Stimulated activated naive CD4-positive, alpha-beta T cell (primary cell): ENCODE measurements at regions not wholly inside any gene's neighbourhood (a gene's known extent, or its start where the extent isn't known, plus 50 kb on each side); places are given as distances from the start of the nearest gene placed in this dataset.
"Not testable (repeated sequence)": the region's sequence is repeated elsewhere in the genome, so short reads cannot be mapped to it uniquely, and the experiment has no call there.

ENCODE experiments used
- DNase-seq, 6 experiments: peaks; one replicate each; lab custom pipeline; 2025; lab: John Stamatoyannopoulos, UW

DNA sequence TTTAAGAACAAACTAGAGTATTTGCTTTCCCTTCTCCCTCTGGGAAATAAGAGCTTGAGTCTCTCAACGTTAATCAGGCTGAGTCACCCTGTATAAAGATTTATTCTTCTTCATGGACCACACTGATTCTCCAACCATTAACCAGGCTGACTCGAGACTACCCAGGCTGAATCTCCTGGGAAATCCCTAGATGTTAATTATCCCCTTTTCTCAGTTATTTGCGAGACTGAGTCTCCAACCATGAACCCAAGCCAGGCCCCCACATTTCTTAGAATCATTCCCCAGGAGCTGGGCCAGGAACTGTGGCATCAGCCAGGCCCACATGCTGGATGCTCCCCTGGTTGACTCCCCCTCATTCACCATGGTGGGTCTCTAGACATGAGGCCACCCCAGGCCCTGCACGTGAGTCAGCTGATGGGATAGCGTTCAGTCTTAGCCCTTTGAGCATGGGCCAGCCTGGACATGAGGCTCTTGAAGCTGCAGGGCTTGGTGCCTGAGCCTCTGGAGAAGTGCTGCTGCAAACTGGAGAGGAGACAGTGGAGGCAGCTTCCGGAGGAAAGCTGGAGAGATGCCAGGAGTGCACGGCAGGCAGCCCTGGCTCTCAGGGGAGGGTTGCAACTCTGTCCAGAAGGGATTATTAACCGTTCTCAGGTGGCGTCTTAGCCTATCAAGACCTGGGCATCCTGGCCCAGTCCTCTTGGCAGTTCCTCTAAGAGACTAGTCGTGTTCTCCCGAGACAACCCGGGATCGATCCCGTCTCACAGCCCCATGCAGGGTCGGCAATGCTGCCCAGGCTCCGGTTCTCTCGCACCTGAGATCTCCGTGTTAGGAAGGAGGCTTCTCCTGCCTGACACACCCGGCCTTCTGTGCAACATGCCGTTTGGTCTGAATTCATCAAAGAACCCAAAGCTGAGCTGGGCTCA, 296.6 kb downstream of the ADGRD1 start:
- DNase-seq: no peak

DNA sequence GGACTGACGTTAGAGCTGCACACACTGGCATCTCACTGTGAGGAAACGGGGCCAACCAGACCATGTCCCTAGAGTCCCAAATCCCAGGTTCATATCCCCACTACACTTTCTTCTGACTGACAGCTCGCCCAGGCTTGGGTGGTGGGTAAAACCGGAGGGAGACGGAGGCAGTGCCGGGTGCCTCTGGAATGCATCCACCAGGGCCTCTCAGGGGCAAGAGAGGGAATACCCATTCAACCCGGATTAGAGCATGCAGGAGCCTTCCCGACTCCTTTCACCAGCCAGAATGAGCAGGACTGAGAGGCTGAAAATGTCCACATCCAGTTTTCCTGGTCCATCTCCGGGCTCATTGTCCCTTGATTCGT, 297.2 kb downstream of the ADGRD1 start:
- DNase-seq: peak in 1 of 6 experiments; percentile 31

DNA sequence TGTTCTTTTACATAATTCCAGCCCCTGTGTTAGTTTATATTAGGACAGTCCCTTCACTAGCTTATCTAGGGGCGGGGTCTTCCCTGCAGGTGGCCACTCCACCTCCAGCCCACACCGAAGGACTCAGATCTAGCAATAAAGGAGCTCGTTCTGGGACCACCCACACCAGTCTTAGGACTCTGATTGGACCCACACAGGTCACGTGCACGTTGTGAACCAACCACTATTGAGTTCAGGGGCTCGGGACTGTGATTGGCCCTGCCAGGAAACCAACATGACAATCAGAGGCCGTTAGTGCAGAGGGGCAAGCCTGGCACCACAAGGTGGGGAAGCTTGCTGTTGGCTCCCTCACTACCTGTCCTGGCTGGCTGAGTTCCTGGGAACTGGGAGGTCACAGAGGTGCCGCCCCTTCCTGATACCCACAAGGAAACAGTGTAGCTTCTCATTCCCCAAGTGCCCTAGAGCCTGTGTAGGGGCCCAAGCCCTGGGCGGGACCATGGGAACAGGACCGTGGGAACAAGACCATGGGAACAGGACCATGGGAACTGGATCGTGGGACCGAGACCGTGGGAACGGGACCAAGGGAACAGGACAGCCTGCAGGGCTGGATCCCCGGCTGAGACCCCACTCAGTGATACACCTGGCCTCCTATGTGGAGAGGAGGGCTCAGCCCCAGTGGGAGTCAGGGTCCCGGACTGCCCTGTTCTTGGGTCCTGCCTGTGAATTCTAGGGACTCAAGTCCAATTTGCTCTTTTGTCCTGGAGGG, 297.8 kb downstream of the ADGRD1 start:
- DNase-seq: no peak

DNA sequence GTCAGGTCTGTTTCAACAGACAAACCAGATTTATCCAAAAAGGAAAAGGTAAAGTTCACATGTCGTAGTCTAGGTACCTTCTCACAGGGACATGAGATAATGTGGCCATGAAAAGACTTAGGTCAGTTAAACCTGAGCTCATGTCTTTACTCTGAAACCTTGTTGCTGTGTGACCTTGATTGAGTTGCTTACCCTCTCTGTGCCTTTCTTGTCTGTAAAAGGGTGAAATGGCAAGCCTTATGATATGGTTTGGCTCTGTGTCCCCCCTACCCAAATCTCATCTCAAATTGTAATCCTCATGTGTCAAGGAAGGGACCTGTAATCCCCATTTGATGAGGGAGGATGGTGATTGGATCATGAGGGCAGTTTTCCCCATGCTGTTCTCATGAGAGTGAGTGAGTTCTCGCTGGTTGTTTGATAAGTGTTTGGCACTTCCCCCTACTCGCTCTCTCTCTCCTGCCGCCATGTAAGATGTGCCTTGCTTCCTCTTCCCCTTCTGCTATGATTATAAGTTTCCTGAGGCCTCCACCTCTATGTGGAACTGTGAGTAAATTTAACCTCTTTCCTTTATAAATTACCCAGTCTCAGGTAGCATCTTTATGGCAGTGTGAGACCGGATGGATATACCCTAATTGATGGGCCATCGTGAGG, 299.8 kb downstream of the ADGRD1 start:
- DNase-seq: no peak

DNA sequence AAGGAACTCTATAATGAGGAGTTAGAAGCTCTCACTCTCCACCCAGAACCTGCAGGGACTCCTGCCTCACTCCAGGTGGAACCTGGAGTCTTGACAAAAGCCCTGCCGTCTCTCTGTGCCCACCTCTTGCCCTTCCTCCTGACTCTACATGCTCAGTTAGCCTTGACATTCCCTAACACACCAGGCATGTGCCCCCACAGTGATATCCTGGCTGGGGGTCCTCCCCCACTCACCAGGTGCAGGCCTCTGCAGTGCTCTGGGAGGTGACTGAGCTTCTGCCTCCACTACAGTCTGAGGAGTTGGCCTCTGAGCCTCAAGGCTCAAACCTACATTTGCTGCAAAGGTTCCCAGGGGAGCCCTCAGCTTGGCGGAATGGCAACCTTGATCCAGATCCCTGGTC, 300.7 kb downstream of the ADGRD1 start:
- no peak for DNase-seq

DNA sequence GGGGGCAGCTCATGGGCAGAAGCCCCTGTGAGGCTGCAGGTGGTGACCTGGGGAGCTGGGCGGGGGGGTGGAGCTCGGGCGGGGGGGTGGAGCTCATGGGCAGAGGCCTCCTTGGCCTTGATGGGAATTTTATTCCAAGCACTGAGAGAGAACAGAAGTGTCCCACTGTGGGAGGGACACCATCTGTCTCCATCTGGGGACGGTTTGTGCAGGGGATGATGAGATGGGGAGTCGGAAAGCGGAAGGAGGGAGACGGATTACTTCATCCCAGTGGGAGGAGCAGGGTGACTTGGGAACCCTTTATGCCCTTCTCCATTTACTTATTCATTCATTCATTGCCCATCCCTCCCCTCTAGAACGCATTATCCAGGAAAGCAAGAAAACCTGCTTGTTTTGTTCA, 304.7 kb downstream of the ADGRD1 start:
- DNase-seq: no peak

DNA sequence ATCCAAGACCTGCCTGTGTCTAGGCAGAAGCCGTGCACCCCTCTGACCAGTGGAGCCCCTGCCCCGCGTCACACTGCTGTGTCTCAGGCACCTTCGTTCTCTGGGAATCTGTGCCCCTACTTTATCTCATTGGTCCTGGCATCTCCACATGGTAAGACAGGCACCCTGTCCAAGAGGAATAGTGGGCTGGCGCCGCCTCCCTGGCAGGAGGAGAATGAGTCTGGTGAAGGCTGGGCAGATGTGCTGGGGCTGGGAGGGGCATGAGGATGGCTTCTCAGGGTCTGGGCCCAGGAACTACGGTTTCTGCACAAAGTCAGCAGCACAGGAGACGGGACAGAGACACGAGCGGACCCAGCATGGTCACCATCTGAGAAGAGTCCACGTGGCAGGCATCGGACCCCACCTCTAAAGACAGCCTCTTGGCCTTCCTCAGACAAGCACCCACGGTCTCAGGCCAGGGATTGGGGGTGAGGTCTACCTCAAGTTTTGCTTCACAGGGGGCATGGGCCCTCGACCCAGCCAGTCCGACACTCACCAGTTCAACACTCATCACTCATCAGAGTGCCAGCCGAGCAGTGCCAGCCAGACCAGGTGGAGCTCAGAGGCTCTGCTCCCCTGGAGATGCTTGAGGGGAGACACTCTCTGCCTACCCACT, 306.7 kb downstream of the ADGRD1 start:
- DNase-seq: no peak

DNA sequence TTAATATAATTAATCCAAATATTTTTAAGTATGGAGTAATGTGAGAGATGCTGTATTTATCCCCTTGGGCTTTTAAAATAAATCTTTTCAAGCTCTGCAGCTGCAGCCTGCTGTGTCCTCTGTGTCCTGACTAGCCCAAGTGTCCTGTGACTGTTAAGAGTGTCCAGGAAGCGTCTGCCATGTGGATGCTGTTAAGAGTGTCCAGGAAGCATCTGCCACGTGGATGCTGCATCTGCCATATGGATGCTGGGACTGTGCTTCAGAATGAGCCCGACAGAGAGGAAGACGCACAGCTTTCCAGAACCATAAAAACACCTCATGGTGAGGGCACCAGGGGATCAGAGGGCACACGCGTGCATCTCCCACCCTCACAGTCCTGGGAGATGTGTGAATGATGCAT, 307.2 kb downstream of the ADGRD1 start:
- DNase-seq: no peak

DNA sequence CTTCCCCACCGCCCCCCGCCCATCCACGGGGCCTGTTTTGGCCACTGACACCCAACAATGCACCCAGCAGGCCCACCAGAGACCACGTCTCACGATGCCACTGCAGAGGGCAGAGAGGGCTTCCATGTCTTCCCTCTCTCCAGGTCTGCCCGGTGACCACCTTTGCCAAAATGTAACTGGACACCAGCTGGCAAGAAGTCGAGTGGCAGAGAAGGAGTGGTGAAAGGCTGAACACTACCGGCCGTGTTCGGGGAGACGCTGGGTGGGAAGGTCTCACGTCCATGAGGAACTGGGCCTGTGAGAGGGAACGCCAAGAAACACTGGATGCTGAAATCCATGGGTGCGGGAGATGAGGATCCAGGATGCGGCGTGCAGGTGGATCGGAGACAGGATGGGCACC, 308.2 kb downstream of the ADGRD1 start:
- no peak for DNase-seq

DNA sequence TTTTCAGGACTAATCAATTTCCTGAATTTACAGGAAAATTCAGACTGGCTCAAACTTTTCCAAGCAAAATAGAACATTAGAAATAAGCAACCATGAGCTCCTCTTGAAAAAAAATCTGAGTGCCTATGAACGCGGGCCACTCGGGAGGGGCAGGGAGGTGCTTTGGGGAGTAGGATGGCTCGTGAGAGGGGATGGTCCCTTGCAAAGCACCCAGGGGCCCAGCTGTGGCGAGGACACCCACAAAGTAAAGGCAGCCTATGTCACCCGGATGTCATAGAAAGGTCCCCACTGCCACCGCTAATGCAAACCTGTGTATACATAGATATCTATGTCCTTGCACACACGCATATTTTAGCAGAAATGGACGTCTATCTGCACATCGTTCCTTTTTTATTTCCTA, 309.9 kb downstream of the ADGRD1 start:
- no peak for DNase-seq

DNA sequence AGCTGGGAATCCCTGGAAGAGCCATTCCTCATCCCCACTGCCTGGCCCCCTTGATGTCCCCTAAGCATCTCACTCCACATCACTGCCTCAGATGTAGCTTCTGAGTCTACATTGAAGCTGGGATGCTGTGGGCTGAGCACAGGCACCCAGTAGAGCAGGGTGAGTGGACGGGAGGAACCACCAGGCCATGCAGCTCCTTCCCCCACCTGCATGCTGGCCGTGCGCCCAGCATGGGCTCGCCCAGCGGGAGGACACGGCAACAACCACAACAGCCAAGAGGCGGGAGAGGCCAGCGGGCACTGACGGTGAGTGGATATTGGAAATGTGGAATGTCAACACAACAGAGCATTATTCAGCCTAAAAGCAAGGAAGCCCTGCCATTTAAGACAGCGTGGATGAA, 310.9 kb downstream of the ADGRD1 start:
- no peak for DNase-seq

DNA sequence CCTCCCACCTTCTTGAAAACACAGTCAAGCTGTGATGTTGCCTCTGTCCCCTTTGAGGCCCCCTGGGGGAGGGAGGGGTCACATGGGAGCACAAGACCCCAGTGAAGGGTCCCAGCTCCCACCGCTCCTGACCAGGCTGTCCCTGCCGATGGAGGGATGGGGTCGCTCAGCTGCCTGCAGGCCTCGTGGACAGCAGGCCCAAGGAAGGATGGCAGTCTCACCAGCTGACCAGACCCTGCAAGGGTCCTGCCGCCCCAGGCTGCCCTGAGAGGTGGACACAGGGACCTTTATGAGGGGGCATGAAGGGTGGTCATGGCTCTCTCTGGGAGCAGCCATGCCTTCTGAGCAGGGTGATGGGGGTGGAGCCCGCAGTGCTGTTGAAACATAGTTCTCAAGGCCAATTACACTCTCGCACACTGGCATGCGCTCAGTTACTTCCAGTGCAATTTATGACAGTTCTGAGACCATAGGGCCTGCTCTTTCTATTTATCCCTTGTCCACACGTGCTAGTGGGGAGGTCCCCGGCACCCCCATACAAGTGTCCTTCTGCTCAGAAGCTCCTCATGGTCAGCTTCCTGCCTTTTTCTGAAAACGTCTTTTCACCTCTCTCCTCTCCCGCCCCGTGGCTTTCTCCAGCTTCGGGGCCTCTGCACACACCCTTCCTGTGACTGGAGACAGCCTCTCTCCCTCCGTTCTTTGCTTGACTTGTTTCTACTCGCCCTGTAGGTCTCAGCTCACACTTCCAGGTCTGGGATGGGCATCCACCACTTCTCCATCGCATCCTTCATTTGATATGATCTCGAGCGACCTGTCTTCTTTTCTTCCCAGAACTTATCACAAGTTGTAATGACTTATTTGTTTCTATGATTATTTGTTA, 313.1 kb downstream of the ADGRD1 start:
- DNase-seq: no peak

DNA sequence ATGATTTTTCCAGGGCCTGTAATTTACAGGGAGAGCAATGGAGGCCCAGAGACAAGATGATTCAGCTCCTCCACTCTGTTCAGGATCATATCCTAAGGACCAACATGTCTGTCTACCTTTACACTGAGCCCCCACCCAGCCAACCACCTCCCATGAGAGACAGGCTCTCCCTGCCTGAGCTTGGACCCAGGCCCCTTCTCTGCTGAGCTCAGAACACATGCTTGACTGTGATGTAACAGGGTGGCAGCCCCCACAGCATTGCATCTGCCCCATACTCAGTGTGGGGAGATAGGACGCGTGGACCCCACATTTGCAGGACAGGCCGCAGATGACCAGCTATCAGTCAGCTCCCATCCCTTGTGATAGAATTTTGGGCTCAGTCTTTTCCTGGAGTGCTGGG, 313.9 kb downstream of the ADGRD1 start:
- DNase-seq: no peak

DNA sequence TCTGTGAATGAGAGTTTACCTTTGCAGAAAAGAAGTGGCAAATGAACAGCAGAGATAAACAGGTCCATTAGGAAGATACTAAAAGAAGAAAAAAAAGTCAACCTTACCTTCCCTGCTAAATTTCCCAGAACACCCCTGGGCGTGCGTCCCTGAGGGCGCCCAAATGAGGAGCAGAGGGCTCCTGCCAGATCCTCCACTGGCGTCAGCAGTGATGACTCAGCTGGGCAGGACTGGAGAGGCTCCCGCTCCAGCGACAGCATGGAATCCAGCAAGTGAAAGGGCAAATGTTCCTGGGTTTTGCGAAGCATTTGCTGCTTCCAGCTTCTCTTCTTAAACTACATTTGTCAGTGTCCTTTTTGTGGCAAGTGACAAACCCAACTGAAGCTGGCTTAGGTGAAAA, 314.4 kb downstream of the ADGRD1 start:
- not testable (repeated sequence) for DNase-seq

DNA sequence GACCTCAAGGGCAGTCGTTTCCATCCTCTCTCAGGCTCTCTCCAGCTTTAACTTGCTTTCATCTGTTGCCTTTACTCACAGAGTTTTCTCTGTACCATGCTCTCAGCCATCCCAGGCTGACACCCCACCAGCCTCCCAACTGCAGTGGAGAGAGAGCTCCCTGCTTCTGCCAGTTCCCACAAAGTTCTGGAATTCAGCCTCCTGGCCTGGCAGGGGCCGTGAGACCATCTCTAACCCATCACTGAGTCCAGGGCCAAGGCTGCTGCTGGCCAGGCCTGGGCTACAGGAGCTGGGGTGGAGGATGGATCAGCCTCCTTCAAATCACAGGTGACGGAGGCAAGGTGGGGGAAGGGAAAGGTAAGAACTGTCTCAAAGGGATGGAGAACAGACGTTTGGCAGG, 314.9 kb downstream of the ADGRD1 start:
- DNase-seq: not testable (repeated sequence)

DNA sequence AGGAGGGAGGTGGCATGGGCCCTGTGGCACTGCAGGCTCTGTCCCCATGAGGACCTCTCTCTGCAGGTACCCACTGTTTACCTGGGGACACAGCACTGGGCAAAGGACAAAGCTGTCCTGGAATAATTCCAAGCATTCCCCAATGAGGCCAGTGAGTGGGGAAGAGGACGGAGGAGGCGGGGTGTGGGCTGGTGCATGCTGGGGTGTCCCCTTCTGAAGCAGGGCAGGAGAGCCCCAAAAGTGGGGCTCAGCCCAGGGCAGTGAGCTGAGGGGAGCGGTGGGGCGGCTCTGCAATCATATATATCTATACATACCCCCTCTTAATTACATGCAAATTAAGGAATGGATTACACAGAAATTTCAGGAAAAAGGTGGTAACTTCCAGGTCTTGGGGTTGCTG, 315.8 kb downstream of the ADGRD1 start:
- no peak for DNase-seq

DNA sequence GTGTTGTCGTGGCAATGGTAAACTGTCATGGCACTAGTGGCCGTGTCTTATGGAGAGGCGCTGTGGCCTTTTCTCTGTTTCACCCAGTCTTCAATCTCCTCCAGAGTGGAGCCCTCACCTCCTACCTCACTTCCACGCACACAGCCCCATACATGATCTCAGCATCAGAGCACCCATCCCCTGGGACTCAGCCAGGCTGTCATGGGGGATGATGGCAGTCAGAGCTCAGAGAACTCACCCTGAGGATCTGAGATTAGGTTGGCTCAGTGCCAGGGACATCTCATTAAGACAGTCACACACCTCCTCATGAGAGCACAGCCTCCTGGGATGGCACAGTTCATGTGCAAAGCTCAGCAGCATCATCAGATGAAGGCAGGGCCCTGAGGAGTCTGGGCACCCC, 316.3 kb downstream of the ADGRD1 start:
- DNase-seq: not testable (repeated sequence)

DNA sequence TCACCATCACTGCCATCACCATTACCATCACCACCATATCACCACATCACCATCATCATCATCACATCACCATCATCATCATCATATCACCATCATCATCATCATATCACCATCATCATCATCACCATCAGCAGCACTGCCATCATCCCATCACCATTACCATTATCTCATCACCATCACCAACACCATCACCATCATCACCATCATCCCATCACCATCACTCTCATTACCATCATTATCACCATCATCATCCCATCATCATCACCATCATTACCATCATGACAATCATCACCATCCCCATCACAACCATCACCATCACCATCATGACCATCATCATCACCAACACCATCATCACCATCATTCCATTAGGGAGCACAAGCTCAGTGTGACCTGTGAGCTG, 318.0 kb downstream of the ADGRD1 start:
- DNase-seq: no peak

DNA sequence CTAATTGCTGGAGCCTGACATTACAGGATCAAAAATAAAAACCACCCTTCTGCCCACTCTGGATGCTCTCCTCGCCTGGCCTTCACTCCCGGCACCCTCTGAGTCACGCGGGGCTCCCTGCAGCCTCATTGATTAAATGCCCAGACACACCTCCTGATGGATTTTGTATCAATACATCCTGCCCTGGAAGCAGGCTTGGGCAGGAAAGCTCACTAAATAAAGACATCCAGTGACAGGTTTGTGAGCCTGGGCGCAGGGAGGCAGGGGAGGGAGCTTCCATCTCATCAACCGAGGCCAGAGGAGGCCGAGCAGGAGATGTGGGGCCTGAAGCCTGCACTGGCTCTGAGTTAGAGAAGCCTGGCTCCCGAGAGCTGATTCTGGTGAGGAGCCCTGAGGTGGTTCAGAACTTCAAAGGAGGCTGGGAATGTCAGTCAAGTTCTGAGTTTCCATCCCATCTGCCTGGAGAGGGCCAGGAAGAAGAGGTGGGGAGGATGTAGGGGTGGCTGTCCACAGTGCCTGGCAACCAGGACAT, 318.6 kb downstream of the ADGRD1 start:
- DNase-seq: not testable (repeated sequence)

DNA sequence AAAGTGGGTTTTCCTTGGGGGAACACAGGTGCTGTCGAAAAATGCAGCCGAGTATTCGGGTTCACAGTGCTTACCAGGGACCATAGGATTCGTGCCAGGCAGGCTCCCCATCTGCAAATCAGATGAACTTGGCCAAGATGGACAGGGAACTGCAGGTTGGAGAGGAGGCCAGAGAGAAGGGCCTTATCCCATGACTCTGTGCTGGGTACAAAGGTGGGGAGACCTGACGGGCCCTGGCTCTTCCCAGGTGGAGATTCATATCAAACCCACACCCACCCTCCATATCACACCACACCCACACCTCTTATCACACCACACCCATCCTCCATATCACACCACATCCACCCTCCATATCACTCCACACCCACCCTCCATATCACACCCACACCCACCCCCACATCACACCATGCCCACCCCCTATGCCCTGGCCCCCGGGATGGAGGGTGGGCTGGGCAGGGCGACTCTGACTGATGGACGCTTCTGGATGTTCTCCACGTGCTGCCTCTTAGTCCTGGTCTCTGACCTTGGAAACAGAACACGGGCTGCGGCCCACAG, 319.7 kb downstream of the ADGRD1 start:
- no peak for DNase-seq

DNA sequence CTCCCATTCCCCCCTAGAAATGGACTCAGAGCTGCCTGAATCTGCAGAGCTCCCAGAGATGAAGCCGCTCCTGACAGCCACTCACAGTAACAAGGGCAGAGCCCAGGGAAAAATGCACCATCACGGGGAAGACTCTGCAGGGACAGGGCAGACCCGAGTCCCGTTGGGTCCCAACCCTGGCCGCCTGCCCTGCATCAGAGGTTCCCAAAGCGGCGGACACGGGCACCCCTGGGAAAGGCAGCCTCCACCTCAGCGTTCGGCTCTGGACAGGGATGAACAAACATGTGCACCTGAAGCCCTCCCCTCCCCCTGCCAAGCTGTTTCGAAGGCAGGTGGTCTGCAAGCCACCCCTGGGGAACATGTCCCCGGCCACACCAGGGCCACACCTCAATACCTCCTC, 320.4 kb downstream of the ADGRD1 start:
- DNase-seq: no peak
